Activated CD8-positive, alpha-beta memory T cell treated with anti-CD3 and anti-CD28 coated beads for 36 hours (primary cell): ENCODE measurements at regions not wholly inside any gene's neighbourhood (a gene's known extent, or its start where the extent isn't known, plus 50 kb on each side); places are given as distances from the start of the nearest gene placed in this dataset.
"Not testable (repeated sequence)": the region's sequence is repeated elsewhere in the genome, so short reads cannot be mapped to it uniquely, and the experiment has no call there.

ENCODE experiments used
- CTCF ChIA-PET: fragments of 350-600 bp; sonication (Branson Sonifier 250); formaldehyde crosslinking; loops from one replicate; lab custom pipeline; 2021; ENCODE audit warnings: antibody characterized with exemption; lab: Charles Lee
- POLR2A ChIA-PET: fragments of 350-600 bp; sonication (Branson Sonifier 250); formaldehyde crosslinking; loops from one replicate; lab custom pipeline; 2021; ENCODE audit warnings: antibody characterized with exemption; lab: Charles Lee

GRCh38 chr5:168096525-168096924 lies 194.9 kb upstream of the WWC1 start:
- CTCF ChIA-PET = no interaction called here
- POLR2A ChIA-PET = no interaction called here

- POLR2A ChIA-PET = no interaction called here
These were observed 193.4 kb upstream of the WWC1 start for GRCh38 chr5:168097876-168098653.

GRCh38 chr5:168101352-168101751 lies 190.1 kb upstream of the WWC1 start:
- ChIA-PET POLR2A (no interaction called here), CTCF (interaction anchor here (1.0 kb wide), 1 partner anchor 92 kb away, joined by 3 read pairs; no protein-coding TSS in a partner anchor)

More at GRCh38 chr5:168097876-168098653, 193.4 kb upstream of the WWC1 start:
- CTCF ChIA-PET = no interaction called here

GRCh38 chr5:168103018-168103417 lies 188.4 kb upstream of the WWC1 start:
- CTCF ChIA-PET, POLR2A ChIA-PET: not testable (repeated sequence)

GRCh38 chr5:168104350-168104749 lies 187.1 kb upstream of the WWC1 start:
- ChIA-PET POLR2A (no interaction called here), CTCF (no interaction called here)

GRCh38 chr5:168104811-168105481 lies 186.5 kb upstream of the WWC1 start:
- POLR2A ChIA-PET = no interaction called here
- CTCF ChIA-PET = no interaction called here

- CTCF ChIA-PET = no interaction called here
- POLR2A ChIA-PET = no interaction called here
These were observed 185.3 kb upstream of the WWC1 start for GRCh38 chr5:168106008-168106761.

GRCh38 chr5:168109441-168109840 lies 182.0 kb upstream of the WWC1 start:
- POLR2A ChIA-PET = no interaction called here
- CTCF ChIA-PET = no interaction called here

GRCh38 chr5:168110384-168110783 lies 181.1 kb upstream of the WWC1 start:
- POLR2A ChIA-PET = no interaction called here
- CTCF ChIA-PET = interaction anchor here (0.7 kb wide), 1 partner anchor 301 kb away, joined by 3 read pairs; no protein-coding TSS in a partner anchor

- POLR2A ChIA-PET = no interaction called here
- CTCF ChIA-PET = interaction anchor here (1.4 kb wide), 1 partner anchor 108 kb away, joined by 6 read pairs; no protein-coding TSS in a partner anchor
These were observed 180.3 kb upstream of the WWC1 start for GRCh38 chr5:168110870-168111832.

GRCh38 chr5:168114444-168115017 lies 176.9 kb upstream of the WWC1 start:
- ChIA-PET CTCF (interaction anchor here (1.0 kb wide), 1 partner anchor 105 kb away, joined by 6 read pairs; no protein-coding TSS in a partner anchor), POLR2A (no interaction called here)

GRCh38 chr5:168117469-168117868 lies 174.0 kb upstream of the WWC1 start:
- ChIA-PET POLR2A (no interaction called here), CTCF (no interaction called here)

- ChIA-PET CTCF (no interaction called here), POLR2A (no interaction called here)
These were observed 173.3 kb upstream of the WWC1 start for GRCh38 chr5:168118042-168118668.

GRCh38 chr5:168120401-168121137 lies 170.9 kb upstream of the WWC1 start:
- CTCF ChIA-PET = no interaction called here
- POLR2A ChIA-PET = no interaction called here

- ChIA-PET POLR2A (no interaction called here), CTCF (no interaction called here)
These were observed 170.3 kb upstream of the WWC1 start for GRCh38 chr5:168121138-168121494.

GRCh38 chr5:168123631-168124528 lies 167.6 kb upstream of the WWC1 start:
- CTCF ChIA-PET = interaction anchor here (0.5 kb wide), 1 partner anchor 96 kb away, joined by 3 read pairs; no protein-coding TSS in a partner anchor
- POLR2A ChIA-PET = no interaction called here
